ENCODE measurements at regions not wholly inside any gene's neighbourhood (a gene's known extent, or its start where the extent isn't known, plus 50 kb on each side); places are given as distances from the start of the nearest gene placed in this dataset.
"Not testable (repeated sequence)": the region's sequence is repeated elsewhere in the genome, so short reads cannot be mapped to it uniquely, and the experiment has no call there.

DNA sequence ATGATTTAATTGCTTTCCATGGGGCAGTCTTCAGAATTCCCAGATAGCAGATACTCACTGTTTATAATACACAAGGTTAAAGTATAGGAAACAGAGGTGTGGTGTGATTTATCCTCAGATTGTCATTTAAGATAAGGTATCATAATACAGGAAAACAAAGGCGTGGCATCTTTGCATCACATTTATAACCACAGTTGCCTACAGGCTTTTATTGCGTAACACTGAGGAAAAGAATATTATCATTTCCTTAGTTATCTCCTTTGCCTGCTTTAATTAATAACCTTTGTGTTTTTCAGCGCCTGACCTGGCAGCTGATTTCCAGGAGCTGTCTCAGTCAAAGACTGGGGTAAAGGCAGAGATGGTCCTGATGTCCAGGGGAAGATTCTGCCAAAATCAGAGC lies 68.8 kb downstream of the SSX7 start:
- no peak for DNase-seq (ENCODE audit: low spot score)

DNA sequence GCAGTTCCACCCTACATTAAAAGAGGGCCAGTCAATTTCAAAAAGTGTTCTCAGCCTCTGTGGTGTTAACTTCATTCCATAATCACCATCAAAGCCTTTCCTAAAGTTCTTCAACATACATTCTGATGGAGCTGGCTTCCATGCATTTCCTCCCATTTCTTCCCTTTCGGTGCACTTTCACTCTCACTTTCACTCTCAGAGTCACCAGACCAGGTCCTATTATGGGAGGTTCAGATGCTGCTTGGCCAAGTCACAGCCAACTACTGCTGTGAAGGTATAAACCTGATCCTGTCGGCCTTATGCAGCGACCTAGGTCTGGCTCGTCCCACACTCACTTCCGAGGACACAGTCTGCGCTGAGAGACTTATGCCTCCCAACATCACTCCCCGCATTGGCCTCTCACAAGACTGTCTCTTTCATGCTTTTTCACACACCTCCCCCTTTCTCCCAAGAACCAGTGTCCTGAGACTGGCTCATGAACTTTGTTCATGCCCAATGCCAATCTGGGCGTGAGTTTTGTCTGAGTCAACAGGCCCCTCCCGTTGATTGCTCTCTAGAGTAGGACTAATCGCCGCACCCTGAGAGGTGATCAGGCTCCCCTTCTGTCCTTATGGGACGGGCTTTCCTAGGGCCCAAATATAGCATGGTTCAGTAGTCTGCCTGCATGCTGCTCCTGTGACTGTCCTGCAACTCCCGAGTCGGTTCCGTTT lies 60.8 kb upstream of the XAGE1B start:
- no peak for DNase-seq (ENCODE audit: low spot score)

- DNase-seq (ENCODE audit: low spot score) = no peak
Measured at GRCh38 chrX:52576946-52577345, 60.1 kb upstream of the XAGE1B start.

DNA sequence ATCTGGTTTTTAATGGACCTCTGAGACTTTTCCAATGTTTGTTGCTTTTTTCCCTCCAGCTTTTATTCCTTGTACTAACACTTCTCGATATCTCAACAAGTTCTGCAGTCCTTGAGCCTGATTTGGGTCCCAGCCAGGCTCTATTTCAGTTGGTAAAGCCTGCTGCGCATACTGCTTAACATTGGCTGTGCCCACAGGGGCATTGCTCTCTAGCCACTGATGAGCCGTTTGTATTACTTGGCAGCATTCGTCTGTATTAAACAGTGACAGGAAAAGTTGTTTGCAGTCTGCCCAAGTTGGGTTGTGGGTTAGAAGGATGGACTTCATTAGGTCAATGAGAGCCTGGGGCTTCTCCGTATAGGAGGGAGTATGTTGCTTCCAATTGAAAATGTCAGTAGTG lies 59.6 kb upstream of the XAGE1B start:
- DNase-seq (ENCODE audit: low spot score) = no peak

- peak; percentile 60 for DNase-seq (ENCODE audit: low spot score)
Measured at GRCh38 chrX:52574416-52575275, 57.8 kb upstream of the XAGE1B start.

GRCh38 chrX:52568146-52568545 lies 51.3 kb upstream of the XAGE1B start:
- not testable (repeated sequence) for DNase-seq (ENCODE audit: low spot score)
